CD1c-positive myeloid dendritic cell (primary cell): ENCODE measurements at regions not wholly inside any gene's neighbourhood (a gene's known extent, or its start where the extent isn't known, plus 50 kb on each side); places are given as distances from the start of the nearest gene placed in this dataset.
"Not testable (repeated sequence)": the region's sequence is repeated elsewhere in the genome, so short reads cannot be mapped to it uniquely, and the experiment has no call there.

ENCODE experiments used
- DNase-seq: peaks from one replicate; pipeline ENCODE4 v3.0.0-alpha.2; 2016; ENCODE audit errors: extremely low spot score

DNA sequence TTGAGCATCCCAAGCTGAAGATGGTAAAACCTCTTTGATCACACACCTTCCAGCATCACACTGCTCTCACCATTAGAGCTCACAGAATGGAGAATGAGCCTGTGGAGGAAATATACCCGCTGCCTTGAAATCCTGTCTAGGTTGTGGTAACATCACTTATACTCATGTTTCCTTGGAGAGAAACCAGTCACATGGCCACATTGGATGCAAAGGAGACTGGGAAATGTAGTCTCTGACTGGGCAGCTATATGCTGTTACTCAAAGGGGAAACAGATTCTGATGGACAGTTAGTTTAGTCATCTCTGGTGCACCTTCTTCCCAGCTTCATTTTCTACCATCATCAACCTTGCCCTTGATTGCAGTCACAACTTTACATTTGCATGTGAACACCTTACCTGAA is 286.3 kb downstream of the ANKRD50 start:
- no peak for DNase-seq

DNA sequence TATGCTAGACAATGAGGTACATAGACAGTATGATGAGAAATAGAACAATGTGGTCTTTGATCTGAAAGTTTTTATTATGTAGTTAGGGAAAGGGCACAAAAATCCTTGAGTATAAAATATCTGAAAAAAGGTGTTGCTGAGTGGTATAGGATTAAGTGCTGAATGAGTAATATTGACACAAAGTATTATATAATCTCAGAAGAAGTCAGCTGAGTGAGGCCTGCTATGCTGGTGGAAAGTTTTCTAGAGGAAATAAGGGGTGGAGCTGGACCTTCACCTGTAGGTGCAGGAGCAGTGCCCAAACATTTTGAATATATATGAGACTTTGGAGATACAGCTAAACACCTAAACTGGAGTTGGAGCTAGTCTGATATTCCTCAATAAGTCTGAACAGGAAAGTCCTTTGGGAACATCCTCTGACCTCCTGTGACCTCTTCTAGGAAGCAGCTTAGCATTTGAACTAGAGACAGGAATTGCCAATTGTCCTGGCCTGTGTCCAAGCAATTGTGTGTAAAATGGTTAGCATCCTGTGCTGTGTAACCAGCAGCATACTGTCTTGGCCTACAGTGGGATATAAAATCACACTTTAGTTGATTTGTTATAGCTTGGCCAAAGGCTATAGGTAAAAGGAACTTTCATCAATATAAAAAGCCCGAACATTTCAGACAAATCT is 285.3 kb downstream of the ANKRD50 start:
- no peak for DNase-seq

DNA sequence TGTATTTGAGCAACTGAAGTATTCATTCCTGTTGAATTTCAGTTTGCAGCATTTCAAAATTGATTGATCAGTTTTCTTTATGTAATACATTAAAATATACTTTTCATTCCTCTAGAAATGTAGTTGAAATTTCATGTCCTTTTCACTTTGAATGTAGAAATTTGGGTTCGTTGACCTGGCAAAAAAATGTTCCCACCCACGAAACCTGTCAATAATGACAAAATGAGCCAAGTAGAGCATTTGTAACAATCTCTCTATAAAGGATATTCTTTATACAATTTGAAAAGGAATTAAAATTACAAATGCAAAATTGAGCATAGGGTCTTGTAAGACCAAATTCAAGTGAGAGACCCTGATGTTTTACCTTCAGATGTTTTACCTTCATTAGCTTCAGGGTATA is 283.9 kb downstream of the ANKRD50 start:
- DNase-seq: no peak

DNA sequence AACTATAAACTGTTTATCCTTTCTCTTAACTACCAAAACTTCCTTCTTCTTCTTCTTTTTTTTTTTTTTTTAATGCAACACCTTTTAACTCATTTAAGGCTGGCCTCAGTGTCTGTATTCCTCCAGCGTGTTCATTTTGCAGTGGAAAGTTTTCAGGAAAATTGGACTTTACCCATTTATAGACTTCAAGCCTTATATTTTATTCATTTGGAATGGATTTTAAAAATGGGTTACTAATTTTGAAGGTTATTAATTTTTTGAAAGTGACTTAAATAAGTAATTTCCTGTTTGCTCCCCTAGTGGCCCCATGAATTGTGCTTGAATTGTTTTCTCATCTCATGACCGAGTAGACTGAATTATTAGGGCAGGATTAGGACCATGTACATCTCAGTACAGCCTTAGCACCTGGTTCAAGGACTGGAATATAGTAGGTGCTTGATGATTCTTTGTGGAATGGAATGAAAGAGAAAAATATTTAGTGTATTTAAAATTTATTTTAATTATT is 282.7 kb downstream of the ANKRD50 start:
- no peak for DNase-seq

DNA sequence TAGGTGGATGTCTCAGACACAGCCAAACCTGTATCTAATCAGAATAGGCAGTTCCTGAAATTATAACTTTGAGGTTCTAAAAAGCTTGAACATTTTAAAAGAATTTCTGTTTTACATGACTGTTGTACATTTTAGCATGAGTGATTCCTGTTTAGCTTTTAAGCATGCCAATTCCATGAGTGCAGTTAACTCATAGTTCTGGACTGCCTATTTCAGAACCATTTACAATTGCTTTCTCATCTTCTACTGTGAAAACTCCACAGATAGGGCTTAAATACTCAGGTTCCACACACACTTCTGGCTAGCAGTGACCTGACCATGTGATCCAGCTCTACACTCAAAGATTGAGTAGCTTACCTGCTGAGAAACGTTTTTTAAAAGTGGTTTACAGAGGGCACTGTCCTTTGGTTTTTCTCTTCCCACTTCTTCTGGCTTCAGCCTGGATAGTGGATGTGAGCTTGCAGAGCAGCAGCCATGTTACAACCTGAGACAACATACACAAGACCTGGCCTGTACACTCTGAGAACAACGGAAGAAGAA is 280.8 kb downstream of the ANKRD50 start:
- no peak for DNase-seq

DNA sequence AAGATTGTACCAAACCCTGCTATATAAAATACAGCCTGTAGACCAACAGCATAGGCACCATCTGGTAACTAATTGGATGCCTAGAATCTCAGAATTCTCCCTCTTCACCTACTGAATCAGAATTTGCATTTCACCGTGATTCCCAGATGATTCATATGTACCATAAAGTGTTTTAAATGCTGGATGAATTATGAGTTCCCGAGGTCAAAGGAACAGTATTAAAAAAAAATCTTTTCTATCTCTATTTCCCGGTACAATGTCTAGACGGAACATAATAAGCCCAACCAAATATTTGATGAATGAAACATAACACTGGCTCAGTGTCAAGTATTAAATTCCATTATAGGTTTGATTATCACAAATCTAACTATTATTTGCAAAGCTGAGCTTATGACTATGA is 280.0 kb downstream of the ANKRD50 start:
- DNase-seq: no peak

DNA sequence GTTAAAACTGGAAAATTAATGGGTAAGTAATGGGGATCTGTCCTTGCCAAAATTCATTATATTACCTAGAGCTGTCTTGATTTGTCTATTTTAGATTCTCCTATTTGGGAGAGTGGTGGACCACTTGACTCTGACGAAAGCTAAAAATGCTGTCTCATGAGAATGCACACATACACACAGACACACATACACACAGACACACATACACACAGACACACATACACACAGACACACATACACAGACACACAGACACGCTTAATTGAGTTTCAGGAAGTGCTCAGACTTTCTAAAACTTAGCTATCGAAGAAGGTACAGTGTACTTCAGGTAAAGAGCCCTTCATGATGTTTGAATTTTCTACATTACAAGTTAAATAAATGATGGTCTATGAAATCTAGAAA is 279.5 kb downstream of the ANKRD50 start:
- DNase-seq: no peak

DNA sequence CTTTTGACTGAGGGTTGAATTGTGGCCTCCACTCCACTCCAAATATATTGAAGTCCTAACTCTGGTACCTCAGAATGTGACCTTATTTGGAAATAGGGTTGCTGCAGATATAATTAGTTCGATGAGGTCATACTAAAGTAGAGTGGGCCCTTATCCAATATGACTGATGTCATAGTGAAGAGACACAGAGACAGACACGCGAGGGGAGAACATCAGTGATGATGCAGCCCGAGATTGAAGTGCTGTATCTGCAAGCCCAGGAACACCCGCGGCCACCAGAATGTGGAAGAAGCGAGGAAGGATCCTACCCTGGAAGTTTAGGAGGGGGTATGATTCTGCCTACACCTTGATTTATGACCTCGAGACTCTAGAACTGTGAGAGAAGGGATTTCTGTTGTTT is 279.0 kb downstream of the ANKRD50 start:
- no peak for DNase-seq

DNA sequence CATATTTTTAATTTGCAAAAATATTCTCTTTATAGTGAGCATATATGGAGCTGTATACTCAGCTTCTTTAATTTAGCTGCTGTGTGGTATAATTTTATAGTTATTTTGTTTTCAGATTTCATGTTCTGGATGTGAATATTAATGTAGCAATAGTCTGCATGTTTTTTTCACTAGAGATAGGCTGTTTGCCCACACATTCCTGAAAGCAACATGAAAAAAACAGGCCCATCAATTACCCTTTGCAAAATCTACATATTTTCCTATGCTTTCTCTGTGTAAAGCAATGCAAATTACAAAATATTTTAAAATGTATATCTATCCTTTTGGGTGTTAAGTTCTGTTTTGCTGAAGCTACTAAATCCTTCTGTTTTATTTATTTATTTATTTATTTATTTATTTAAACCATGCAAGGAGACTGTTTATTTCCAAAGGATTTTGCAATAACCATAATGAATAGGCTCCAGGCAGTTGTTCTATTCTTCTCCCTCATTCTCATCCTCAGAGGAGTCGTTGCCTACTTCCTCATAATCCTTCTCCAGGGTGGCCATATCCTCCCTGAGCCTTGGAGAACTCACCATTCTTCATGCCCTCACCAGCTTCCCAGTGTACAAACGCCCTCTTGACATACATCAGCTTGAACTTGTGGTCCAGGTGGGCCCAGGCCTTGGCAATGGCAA is 277.1 kb downstream of the ANKRD50 start:
- no peak for DNase-seq

DNA sequence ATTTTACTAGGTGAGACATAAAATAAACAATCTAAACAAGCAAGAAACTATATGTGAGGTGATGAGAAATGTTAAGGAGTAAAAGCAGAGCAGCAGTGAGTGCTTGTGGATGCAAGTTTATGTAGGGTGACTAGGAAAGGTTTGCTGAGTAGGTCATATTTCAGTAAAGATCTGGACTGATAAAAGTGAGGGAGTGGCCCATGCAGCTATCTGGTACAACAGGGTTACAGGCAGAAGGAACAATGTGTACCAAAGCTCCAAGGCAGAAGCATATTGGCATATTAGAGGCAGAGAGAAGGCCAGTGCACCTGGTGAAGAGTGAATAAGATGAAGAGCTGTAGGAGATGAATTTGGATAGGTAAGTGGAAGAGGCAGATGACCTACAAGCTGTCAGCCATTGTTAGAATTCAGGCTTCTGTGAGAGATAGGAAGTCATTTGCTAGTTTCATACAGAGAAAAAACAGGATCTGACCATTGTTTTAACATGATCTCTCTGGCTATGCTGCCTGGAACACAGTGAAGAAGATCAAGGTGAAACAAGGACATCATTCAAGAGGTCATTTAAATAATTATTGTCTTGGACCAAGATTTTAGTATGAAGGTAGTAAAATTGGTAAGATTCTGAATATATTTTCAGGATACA is 274.6 kb downstream of the ANKRD50 start:
- DNase-seq: no peak

DNA sequence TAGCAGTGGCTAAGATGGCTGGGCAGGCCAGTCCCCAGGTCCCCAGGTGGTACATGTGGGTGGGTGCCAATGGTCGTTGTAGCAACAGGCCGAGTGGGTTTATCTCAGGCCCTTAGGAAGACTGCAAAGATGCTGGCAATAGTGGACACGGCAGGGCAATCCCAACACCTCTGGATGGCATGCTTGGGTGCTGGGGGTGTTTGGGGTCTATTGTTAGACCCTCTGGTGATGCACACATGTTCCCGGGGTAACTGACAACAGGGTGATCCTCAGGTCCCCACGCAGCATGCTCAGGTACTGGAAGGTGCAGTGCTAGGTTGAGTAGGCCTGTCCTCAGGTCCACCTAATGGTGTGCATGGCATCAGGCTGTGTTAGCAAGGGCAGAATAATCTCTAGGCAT is 267.5 kb downstream of the ANKRD50 start:
- no peak for DNase-seq

DNA sequence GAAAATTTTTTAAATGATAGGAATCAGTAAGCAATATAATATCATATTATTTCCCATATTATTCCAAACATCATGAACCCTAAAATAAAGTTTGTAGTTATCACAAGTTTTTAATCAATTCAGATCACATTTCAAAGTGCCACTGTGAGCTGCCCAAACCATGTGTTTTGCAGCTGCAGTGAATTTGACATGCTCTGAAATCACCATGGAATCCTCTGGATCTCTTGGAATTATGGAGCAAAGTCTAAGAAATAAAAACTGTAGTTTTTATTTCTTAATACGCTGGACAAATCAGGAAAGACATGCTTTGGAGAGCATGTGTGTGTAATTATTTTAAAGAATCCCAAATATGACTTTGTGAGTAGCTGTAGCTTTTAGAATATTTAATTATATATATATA is 262.7 kb downstream of the ANKRD50 start:
- DNase-seq: no peak

DNA sequence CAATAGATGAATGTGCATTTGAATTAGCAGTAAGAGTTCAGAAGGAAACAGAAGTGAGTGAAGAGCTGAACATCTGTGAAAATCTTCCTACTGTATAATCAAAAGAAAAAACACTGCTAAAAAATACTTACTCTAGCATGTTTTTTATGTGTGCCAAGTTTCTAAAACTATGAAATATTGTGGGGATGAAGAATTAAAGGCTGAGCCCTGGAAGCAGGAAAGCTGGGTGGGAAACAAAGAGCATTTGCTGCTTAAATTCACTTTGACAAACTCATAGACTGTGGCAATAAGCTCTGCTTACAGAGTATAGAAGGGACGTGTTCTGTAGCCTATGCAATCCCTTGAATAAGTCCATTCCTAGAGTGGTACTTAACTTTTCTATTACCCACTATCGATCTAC is 261.7 kb downstream of the ANKRD50 start:
- DNase-seq: no peak

DNA sequence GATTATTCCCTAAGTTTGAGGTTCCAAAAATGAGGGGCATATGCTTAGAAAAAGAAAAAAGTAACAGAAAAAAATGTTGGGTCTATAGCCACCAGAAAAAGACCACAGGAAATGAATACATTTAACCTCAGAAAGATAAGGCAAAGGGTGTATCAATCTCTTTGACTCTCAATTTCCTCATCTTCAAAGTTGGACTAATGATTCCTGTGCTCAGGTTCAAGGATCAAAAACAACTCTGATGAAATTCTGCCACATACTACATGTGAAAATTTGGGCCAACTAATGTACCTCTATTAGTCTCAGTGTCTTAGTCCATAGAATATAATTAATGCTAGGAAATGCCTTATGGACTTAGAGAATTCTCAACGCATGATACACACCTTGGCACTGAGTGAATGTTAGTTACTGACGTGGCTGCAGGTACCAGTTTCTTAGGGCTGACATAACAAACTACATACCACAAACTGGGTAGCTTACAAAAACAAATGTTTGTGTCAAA is 257.7 kb downstream of the ANKRD50 start:
- no peak for DNase-seq

DNA sequence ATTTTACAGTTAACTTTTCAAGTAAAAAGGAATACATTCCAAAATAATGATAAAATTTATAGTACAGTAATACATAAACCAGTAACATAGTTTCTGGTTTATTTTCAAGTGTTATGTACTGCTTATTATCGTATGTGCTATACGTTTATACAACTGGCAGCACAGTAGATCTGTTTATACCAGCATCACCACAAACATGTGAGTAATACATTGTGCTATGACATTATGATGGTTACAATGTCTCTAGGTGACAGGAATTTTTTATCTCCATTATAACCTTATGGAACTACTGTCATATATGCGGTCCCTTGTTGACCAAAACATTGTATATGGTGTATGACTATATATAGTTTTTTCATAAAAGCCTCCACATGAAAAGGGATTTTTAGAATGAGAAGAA is 256.9 kb downstream of the ANKRD50 start:
- DNase-seq: no peak

DNA sequence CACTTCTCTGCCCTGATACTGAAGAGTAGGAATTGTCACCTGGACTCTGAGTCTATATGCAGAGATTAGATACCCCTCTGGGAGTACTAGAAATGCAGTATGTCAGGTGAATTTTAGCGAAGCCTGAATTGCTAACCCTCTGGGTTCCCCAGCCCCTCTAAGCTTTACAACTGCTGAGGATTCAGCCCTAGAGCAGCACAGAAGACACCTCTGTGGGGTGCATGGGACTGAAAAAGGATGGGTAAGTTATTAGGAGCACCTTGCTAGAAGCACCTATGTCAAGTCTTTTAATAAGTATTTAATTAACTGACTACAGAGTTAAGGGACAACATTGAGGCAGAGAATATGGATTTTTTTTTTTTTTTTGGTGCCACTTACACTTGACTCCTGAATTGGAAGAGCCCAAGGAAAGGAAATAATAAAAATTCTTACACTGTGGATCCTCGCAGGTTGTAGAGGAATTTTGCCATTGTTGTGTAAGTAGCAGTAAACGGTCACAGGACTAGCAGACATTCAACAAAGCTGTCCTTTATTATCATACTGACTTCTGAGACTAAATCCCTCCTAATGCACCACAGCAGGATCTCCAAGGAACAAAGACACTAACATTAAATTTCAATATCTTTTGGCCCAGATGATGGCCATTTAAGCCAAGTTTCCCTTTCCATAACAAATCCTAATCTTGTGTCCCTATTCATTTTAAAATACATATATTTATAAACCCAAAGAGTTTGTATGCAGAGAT is 253.2 kb downstream of the ANKRD50 start:
- DNase-seq: no peak

DNA sequence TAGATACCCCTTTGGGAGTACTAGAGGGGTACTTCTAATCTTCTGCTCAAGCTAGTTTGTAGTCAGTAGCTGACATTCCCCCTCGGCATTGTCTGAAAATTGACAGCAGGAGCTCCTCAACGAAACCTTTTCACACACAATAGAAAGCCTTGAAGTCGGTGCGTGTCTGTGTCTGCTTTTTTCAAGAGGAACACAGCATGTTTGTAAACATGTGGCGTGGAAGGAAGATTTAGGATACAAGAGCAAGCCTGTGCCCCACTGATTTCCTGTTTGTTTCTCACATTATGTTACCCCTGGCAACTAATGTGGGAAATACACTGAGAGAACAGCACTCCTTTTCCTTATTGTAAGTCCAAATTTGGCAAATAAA is 252.6 kb downstream of the ANKRD50 start:
- no peak for DNase-seq

DNA sequence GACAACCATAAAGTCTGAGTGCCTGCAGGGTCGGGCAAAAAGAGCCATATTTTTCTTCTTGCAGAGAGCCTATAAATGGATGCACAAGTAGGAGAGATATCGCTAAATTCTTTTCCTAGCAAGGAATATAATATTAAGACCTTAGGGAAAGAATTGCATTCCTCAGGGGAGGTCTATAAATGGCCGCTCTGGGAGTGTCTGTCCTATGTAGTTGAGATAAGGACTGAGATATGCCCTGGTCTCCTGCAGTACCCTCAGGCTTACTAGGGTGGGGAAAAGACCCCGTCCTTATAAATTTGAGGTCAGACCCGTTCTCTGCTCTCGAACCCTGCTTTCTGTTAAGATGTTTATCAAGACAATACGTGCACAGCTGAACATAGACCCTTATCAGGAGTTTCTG is 250.9 kb downstream of the ANKRD50 start:
- DNase-seq: not testable (repeated sequence)

DNA sequence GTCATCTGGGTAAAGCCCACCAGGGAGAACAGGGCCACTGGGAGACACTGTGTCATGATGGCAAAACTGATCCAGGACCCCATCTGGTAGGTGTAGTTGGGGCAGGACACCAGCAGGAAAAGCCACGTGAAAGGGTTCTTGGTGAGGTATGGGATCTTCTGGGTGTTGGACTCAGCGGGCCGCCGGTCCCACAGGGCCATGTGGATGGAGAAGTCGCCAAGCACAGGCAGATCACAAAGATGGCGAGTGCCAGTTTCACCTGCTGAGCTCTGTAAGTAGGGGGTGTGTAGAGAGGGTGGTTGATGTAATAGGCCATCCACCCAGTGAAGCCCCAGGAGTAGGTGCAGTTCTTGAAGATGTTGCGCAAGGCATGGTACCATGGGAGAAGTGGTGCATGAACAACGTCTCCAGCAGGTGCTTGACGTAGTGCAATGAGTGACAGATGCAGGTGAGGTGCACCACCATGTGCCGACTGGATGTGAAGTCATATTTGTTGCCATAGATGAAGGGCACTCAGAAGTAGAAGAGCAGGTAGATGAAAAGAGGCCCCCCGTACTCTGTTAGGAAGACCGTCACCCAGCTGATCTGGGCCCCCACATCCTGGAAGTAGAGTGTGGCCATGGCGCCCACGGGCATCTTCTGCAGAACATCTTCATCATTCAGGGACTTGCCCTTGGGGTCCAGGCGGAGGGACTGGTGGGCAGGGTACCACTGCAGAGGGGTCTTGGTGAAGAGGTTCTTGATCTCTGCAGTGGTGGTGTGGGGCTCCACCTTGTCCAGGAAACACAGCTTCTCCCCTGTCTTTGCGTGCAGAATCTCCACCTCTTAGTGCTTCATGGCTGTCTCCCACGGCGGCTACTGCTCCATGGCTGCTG is 249.3 kb downstream of the ANKRD50 start:
- DNase-seq: no peak

DNA sequence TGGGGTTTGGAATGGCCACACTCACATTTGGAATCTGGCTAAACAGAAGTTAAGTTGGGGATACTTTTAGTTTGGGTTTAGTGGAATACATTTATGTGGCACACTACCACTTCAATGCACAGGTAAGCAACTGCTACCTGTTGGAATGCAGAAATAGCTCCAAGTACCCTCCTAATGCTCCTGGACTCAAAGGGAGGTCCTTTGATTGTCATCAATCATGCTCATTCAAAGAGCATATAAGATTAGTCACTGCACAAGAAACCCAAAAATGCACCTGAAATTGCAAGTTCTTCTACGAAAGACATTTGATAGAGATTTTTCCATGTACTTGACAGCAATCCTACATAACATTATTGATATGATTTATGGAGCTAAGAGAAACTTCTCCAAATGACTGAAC is 247.7 kb downstream of the ANKRD50 start:
- DNase-seq: no peak

DNA sequence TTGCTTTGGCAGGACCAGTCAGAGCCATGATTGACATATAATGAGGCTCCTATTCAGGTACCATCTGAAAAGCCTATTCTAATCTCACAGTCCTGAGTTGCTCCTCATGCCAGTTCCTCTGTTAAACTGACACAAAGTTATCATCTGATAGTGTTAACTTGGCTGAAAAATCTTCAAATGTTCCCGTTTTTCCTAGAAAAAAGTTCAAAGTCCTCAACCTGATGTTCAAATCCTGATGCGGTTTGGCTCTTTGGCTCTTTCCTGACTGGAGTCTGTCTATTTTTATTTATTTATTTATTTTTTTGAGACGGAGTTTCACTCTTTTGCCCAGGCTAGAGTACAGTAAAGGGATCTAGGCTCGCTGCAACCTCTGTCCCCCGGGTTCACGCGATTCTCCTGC is 244.2 kb downstream of the ANKRD50 start:
- no peak for DNase-seq
